ENCODE measurements at regions not wholly inside any gene's neighbourhood (a gene's known extent, or its start where the extent isn't known, plus 50 kb on each side); places are given as distances from the start of the nearest gene placed in this dataset.

- no peak for DNase-seq
- intact Hi-C loops (cut with micrococcal nuclease; ENCODE audit: unreplicated experiment) = no loop called here
- peaks cover 14% of the 10 kb centered on the region for H3K9me3 Mint-ChIP-seq (ENCODE audit: unreplicated experiment)
- H3K4me1 Mint-ChIP-seq (ENCODE audit: low read depth, unreplicated experiment) = no peaks in the 10 kb centered on the region
- CTCF ChIA-PET = no interaction called here
- no peaks in the 10 kb centered on the region for H3K36me3 Mint-ChIP-seq (ENCODE audit: insufficient read depth, unreplicated experiment)
- BruUV-seq (replicated peaks) = no TSS peak
- TF ChIP-seq CTCF (IDR thresholded peaks at IDR 0.05; ENCODE audit: insufficient read depth in 1 of 2, low read depth in 1 of 2, low read length in 1 of 2, severe bottlenecking in 1 of 2, unreplicated experiment in 1 of 2) = no peak
- H3K9me3 ChIP-seq = no peaks in the 10 kb centered on the region; the same call in 1 of the 2 replicates
- H3K4me3 ChIP-seq (ENCODE audit: low read depth, low read length) = no peak overlapping the region
- peaks cover 5% of the 10 kb centered on the region; the same call in 1 of the 2 replicates for H3K4me1 ChIP-seq
- POLR2A ChIA-PET = no interaction called here
- no peaks in the 10 kb centered on the region for H3K27me3 ChIP-seq (replicated peaks; ENCODE audit: control insufficient read depth, insufficient read depth, low read length)
- no peak overlapping the region for H3K4me3 Mint-ChIP-seq (ENCODE audit: unreplicated experiment)
- H3K27me3 Mint-ChIP-seq (ENCODE audit: insufficient read depth, unreplicated experiment) = no peaks in the 10 kb centered on the region
- no peaks in the 10 kb centered on the region; the same call in 1 of the 2 replicates for H3K36me3 ChIP-seq (ENCODE audit: control insufficient read depth, insufficient read depth, low read length)
- no peak overlapping the region for H3K27ac Mint-ChIP-seq (ENCODE audit: unreplicated experiment)
Observed at GRCh38 chr15:39317225-39317624, 263.7 kb upstream of the THBS1 start.

- peaks cover 14% of the 10 kb centered on the region for H3K9me3 Mint-ChIP-seq (ENCODE audit: unreplicated experiment)
- CTCF ChIA-PET = no interaction called here
- Histone ChIP-seq H3K36me3 (ENCODE audit: control insufficient read depth, insufficient read depth, low read length) (no peaks in the 10 kb centered on the region; the same call in 1 of the 2 replicates), H3K27me3 (replicated peaks; ENCODE audit: control insufficient read depth, insufficient read depth, low read length) (no peaks in the 10 kb centered on the region), H3K4me3 (ENCODE audit: low read depth, low read length) (no peak overlapping the region), H3K4me1 (peaks cover 3% of the 10 kb centered on the region; the same call in 1 of the 2 replicates), H3K9me3 (no peaks in the 10 kb centered on the region; the same call in 1 of the 2 replicates)
- intact Hi-C loops (cut with micrococcal nuclease; ENCODE audit: unreplicated experiment) = no loop called here
- H3K4me3 Mint-ChIP-seq (ENCODE audit: unreplicated experiment) = no peak overlapping the region
- no peak for TF ChIP-seq CTCF (IDR thresholded peaks at IDR 0.05; ENCODE audit: insufficient read depth in 1 of 2, low read depth in 1 of 2, low read length in 1 of 2, severe bottlenecking in 1 of 2, unreplicated experiment in 1 of 2)
- no peak for DNase-seq
- no peak overlapping the region for H3K27ac Mint-ChIP-seq (ENCODE audit: unreplicated experiment)
- POLR2A ChIA-PET = no interaction called here
- no TSS peak for BruUV-seq (replicated peaks)
- no peaks in the 10 kb centered on the region for H3K4me1 Mint-ChIP-seq (ENCODE audit: low read depth, unreplicated experiment)
- H3K36me3 Mint-ChIP-seq (ENCODE audit: insufficient read depth, unreplicated experiment) = no peaks in the 10 kb centered on the region
- no peaks in the 10 kb centered on the region for H3K27me3 Mint-ChIP-seq (ENCODE audit: insufficient read depth, unreplicated experiment)
Observed at GRCh38 chr15:39318231-39318630, 262.6 kb upstream of the THBS1 start.

- no peak for TF ChIP-seq CTCF (IDR thresholded peaks at IDR 0.05; ENCODE audit: insufficient read depth in 1 of 2, low read depth in 1 of 2, low read length in 1 of 2, severe bottlenecking in 1 of 2, unreplicated experiment in 1 of 2)
- CTCF ChIA-PET = no interaction called here
- BruUV-seq (replicated peaks) = no TSS peak
- Mint-ChIP-seq H3K27ac (ENCODE audit: unreplicated experiment) (no peak overlapping the region), H3K4me1 (ENCODE audit: low read depth, unreplicated experiment) (no peaks in the 10 kb centered on the region), H3K36me3 (ENCODE audit: insufficient read depth, unreplicated experiment) (no peaks in the 10 kb centered on the region), H3K27me3 (ENCODE audit: insufficient read depth, unreplicated experiment) (no peaks in the 10 kb centered on the region), H3K4me3 (ENCODE audit: unreplicated experiment) (no peak overlapping the region), H3K9me3 (ENCODE audit: unreplicated experiment) (peaks cover 14% of the 10 kb centered on the region)
- H3K4me1 ChIP-seq = no peaks in the 10 kb centered on the region
- H3K9me3 ChIP-seq = no peaks in the 10 kb centered on the region; the same call in 1 of the 2 replicates
- H3K36me3 ChIP-seq (ENCODE audit: control insufficient read depth, insufficient read depth, low read length) = no peaks in the 10 kb centered on the region; the same call in 1 of the 2 replicates
- DNase-seq = no peak
- POLR2A ChIA-PET = no interaction called here
- H3K27me3 ChIP-seq (replicated peaks; ENCODE audit: control insufficient read depth, insufficient read depth, low read length) = no peaks in the 10 kb centered on the region
- intact Hi-C loops (cut with micrococcal nuclease; ENCODE audit: unreplicated experiment) = no loop called here
- H3K4me3 ChIP-seq (ENCODE audit: low read depth, low read length) = no peak overlapping the region
Observed at GRCh38 chr15:39320355-39320754, 260.5 kb upstream of the THBS1 start.

Data from Caco-2 (cell line).